ENCODE measurements at regions not wholly inside any gene's neighbourhood (a gene's known extent, or its start where the extent isn't known, plus 50 kb on each side); places are given as distances from the start of the nearest gene placed in this dataset.

DNA sequence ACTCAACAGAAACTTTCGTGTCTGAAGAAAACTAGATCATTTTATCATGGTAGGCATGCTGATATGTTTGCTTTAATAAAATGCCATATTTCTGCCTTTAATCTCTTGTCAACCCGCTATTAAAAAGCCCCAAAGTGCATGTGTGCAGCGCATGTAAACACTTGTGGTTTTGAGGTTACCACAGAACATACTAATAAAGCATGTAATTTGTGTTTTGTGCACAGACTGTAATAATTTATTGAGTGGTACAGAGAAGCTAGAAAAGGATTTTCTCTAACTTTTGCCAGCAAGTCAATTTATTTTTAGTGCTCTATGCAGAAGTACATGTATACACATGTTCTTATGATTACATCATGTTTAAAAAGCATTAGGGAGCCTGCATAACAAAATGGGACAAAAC is 349.9 kb upstream of the SLC35B3 start:
- no peaks in the 10 kb centered on the region for H3K27me3 ChIP-seq (ENCODE audit: insufficient read depth, low read length)
- no peak overlapping the region for H3K4me2 ChIP-seq (ENCODE audit: insufficient read depth, insufficient read length, low read length)
- no peak overlapping the region for H4K91ac ChIP-seq (ENCODE audit: insufficient read length, low read depth, low read length)
- no peaks in the 10 kb centered on the region for H3K79me2 ChIP-seq (ENCODE audit: insufficient read depth, low read length)
- no peak overlapping the region for H3K4me3 Mint-ChIP-seq
- H3K18ac ChIP-seq (ENCODE audit: insufficient read length, low read depth, low read length): no peak overlapping the region
- H3K9me3 ChIP-seq (ENCODE audit: control insufficient read depth, low read depth, low read length): no peaks in the 10 kb centered on the region
- no peak overlapping the region for H3K9ac ChIP-seq (ENCODE audit: extremely low read depth, insufficient read length, low read length)
- H3K27ac Mint-ChIP-seq: no peak overlapping the region
- no peak overlapping the region for H3K14ac ChIP-seq (ENCODE audit: insufficient read depth, low read length)
- no peak overlapping the region for H2BK12ac ChIP-seq (ENCODE audit: insufficient read length, low read depth, low read length)
- H3K9me3 Mint-ChIP-seq: no peaks in the 10 kb centered on the region
- no peak overlapping the region for H3K27ac ChIP-seq (ENCODE audit: insufficient read length, low read depth, low read length)
- H3K36me3 Mint-ChIP-seq (ENCODE audit: insufficient read depth in 1 of 3, low read depth in 3 of 3): no peaks in the 10 kb centered on the region
- no peaks in the 10 kb centered on the region for H4K20me1 ChIP-seq (ENCODE audit: control insufficient read depth, insufficient read depth, insufficient read length)
- H3K4me1 ChIP-seq (ENCODE audit: insufficient read depth, low read length): no peaks in the 10 kb centered on the region
- peaks cover 0 to 4% of the 10 kb centered on the region in 2 experiments; a peak in 1 of 4 replicates for H3K4me1 Mint-ChIP-seq
- TF ChIP-seq, protein P1, sequence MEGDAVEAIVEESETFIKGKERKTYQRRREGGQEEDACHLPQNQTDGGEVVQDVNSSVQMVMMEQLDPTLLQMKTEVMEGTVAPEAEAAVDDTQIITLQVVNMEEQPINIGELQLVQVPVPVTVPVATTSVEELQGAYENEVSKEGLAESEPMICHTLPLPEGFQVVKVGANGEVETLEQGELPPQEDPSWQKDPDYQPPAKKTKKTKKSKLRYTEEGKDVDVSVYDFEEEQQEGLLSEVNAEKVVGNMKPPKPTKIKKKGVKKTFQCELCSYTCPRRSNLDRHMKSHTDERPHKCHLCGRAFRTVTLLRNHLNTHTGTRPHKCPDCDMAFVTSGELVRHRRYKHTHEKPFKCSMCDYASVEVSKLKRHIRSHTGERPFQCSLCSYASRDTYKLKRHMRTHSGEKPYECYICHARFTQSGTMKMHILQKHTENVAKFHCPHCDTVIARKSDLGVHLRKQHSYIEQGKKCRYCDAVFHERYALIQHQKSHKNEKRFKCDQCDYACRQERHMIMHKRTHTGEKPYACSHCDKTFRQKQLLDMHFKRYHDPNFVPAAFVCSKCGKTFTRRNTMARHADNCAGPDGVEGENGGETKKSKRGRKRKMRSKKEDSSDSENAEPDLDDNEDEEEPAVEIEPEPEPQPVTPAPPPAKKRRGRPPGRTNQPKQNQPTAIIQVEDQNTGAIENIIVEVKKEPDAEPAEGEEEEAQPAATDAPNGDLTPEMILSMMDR (conservative IDR thresholded peaks at IDR 0.05): no peak
- H3K79me1 ChIP-seq (ENCODE audit: insufficient read depth, low read depth, low read length, poor library complexity, severe bottlenecking): no peaks in the 10 kb centered on the region
- no peak overlapping the region for H3T11ph ChIP-seq (ENCODE audit: low read length)
- H3K4ac ChIP-seq (ENCODE audit: low read depth, low read length): no peak overlapping the region
- H3K56ac ChIP-seq (ENCODE audit: insufficient read length, low read depth, low read length): no peak overlapping the region
- no peak overlapping the region for H2BK20ac ChIP-seq (ENCODE audit: low read depth, low read length, poor library complexity, severe bottlenecking)
- H2BK15ac ChIP-seq (ENCODE audit: low read depth, low read length): no peak overlapping the region
- H2AFZ ChIP-seq (ENCODE audit: low read length): no peak overlapping the region
- no peak overlapping the region for H3K23ac ChIP-seq (ENCODE audit: insufficient read length, low read depth, low read length)
- WGBS (ENCODE audit: extremely low coverage, insufficient read length, low lambda C conversion rate): no CpG with 5 or more reads among the region's 3 CpGs
- H2AK5ac ChIP-seq (ENCODE audit: insufficient read length, low read length): no peak overlapping the region
- DNase-seq: no peak
- H3K27me3 Mint-ChIP-seq (ENCODE audit: low read depth): peaks cover 2% of the 10 kb centered on the region; the same call in 1 of the 2 replicates
- no peak overlapping the region for H2BK120ac ChIP-seq (ENCODE audit: low read depth, low read length, poor library complexity, severe bottlenecking)
- no peak overlapping the region for H4K5ac ChIP-seq (ENCODE audit: insufficient read length, low read depth, low read length)
- H3K23me2 ChIP-seq (ENCODE audit: insufficient read length, low read depth, low read length, poor library complexity, severe bottlenecking): no peaks in the 10 kb centered on the region
- no peak overlapping the region for H2BK5ac ChIP-seq (ENCODE audit: insufficient read length, low read length)
- H4K8ac ChIP-seq (replicated peaks; ENCODE audit: insufficient read length, low read depth, low read length): no peak overlapping the region

All from H9 (cell line).